OCI-LY3 (cell line): ENCODE measurements at regions not wholly inside any gene's neighbourhood (a gene's known extent, or its start where the extent isn't known, plus 50 kb on each side); places are given as distances from the start of the nearest gene placed in this dataset.

Experiments
- CTCF ChIP-seq: fragments of 200-600, 300-600 bp; sonication (generic); IDR thresholded peaks from 2 replicates; pipeline ENCODE4 v1.5.1; 2014; ENCODE audit warnings: antibody characterized with exemption, low read length, low read depth
- EZH2phosphoT487 ChIP-seq: fragments of 200-600 bp; shearing (Covaris generic); IDR thresholded peaks from 2 replicates; pipeline ENCODE4 v1.6.1; 2018; ENCODE audit warnings: antibody characterized with exemption, mixed run types, low read depth

GRCh38 chr11:36874291-36874690, 276.3 kb upstream of the RAG2 start:
- no peak for TF ChIP-seq CTCF
- TF ChIP-seq EZH2phosphoT487 = no peak
